ENCODE measurements at regions not wholly inside any gene's neighbourhood (a gene's known extent, or its start where the extent isn't known, plus 50 kb on each side); places are given as distances from the start of the nearest gene placed in this dataset.

DNA sequence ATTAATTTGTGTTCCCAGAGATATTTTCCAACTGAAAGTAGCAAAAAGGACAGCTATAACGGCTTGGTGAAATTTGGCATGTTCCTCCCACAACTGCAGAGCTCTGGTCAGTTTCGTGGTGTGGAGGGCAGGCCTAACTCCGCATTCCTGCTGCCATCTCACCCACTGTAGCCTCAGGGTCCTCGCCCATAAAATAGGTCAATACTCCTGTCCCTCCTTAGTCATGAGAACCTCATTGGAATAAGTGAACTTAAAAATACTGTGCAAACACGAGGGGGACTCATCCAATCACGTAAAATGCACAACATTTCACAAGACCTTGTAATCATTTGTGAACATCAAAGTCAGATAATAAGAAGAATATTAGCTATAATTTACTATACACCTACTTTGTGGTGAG, 143.5 kb upstream of the NCKAP5 start:
- Histone ChIP-seq H3K4me1 (ENCODE audit: control insufficient read depth in 1 of 2, insufficient read depth in 2 of 2, low read length in 2 of 2) (no peaks in the 10 kb centered on the region), H3K36me3 (ENCODE audit: control insufficient read depth in 1 of 2, insufficient read depth in 2 of 2, low read length in 2 of 2) (no peaks in the 10 kb centered on the region), H3K9me3 (ENCODE audit: control insufficient read depth in 1 of 2, insufficient read depth in 1 of 2, low read depth in 1 of 2, low read length in 2 of 2) (peaks cover 7% of the 10 kb centered on the region in 2 experiments; a peak in 2 of 4 replicates), H4K20me1 (ENCODE audit: insufficient read depth) (no peaks in the 10 kb centered on the region), H3K79me2 (ENCODE audit: insufficient read depth, low read length) (no peaks in the 10 kb centered on the region), H3K27ac (ENCODE audit: low read depth, low read length) (no peak overlapping the region), H3K4me2 (ENCODE audit: low read length) (no peak overlapping the region), H2AFZ (ENCODE audit: low read depth, low read length, poor library complexity, severe bottlenecking) (no peak overlapping the region), H3K27me3 (ENCODE audit: insufficient read depth, low read length) (no peaks in the 10 kb centered on the region), H3K9ac (ENCODE audit: low read length) (no peak overlapping the region), H3K4me3 (replicated peaks in 1 of 2; ENCODE audit: low read depth in 1 of 2, low read length in 2 of 2) (no peak overlapping the region), H3K9me2 (ENCODE audit: insufficient read depth) (no peaks in the 10 kb centered on the region)
- RAD21 ChIA-PET (ENCODE audit: low non-redundant PET in 1 of 2, low total read pairs in 2 of 2, uncharacterized antibody in 2 of 2, unreplicated experiment in 2 of 2) = no interaction called here
- DNase-seq (ENCODE audit: low read depth, low spot score) = no peak
- TF ChIP-seq MAX (IDR thresholded peaks at IDR 0.05) (no peak), ZBTB33 (IDR thresholded peaks at IDR 0.05; ENCODE audit: extremely low read depth, insufficient replicate concordance, low read length) (no peak), ZFX (IDR thresholded peaks at IDR 0.05) (no peak), ELF1 (IDR thresholded peaks at IDR 0.05; ENCODE audit: borderline replicate concordance, low read depth) (no peak), ZNF274 (IDR thresholded peaks at IDR 0.05; ENCODE audit: low read depth, low read length) (no peak), SP1 (IDR thresholded peaks at IDR 0.05; ENCODE audit: low read depth) (no peak), SIN3A (IDR thresholded peaks at IDR 0.05; ENCODE audit: low read depth) (no peak), EGR1 (IDR thresholded peaks at IDR 0.05; ENCODE audit: low read depth) (no peak), TCF7L2 (IDR thresholded peaks at IDR 0.05; ENCODE audit: borderline replicate concordance, extremely low read depth, insufficient read depth, insufficient read length) (no peak), POLR2A (IDR thresholded peaks at IDR 0.05; ENCODE audit: borderline replicate concordance, extremely low read depth, insufficient read depth, insufficient read length) (no peak), CBX3 (IDR thresholded peaks at IDR 0.05; ENCODE audit: low read depth) (no peak), EZH2phosphoT487 (IDR thresholded peaks at IDR 0.05; ENCODE audit: borderline replicate concordance) (no peak)
- CTCF ChIA-PET = no interaction called here
- intact Hi-C loops (cut with micrococcal nuclease) = no loop called here
- ATAC-seq = no peak
- POLR2A ChIA-PET = no interaction called here
- BruUV-seq (replicated peaks) = no TSS peak
